HEK293T (cell line): ENCODE measurements at regions not wholly inside any gene's neighbourhood (a gene's known extent, or its start where the extent isn't known, plus 50 kb on each side); places are given as distances from the start of the nearest gene placed in this dataset.

Experiments
- CTCF ChIA-PET: fragments of 350-600 bp; formaldehyde crosslinking; extraction: SDS; loops from one replicate; lab custom pipeline; 2021; ENCODE audit warnings: antibody characterized with exemption, inconsistent platforms; lab: Yijun Ruan, JAX
- POLR2A ChIA-PET: fragments of 350-600 bp; formaldehyde crosslinking; extraction: SDS; loops from one replicate; lab custom pipeline; 2020; ENCODE audit warnings: antibody characterized with exemption, inconsistent platforms; lab: Yijun Ruan, JAX
- DNase-seq: peaks from one replicate; pipeline ENCODE4 v3.0.0; 2012; ENCODE audit warnings: mixed read lengths; ENCODE audit errors: extremely low spot score
- ARNT ChIP-seq: fragments of 450-650 bp; IDR thresholded peaks from 2 replicates; pipeline ENCODE4 v1.6.1; 2017; ENCODE audit warnings: mild to moderate bottlenecking
- BHLHE40 ChIP-seq: fragments of 450-650 bp; IDR thresholded peaks from 2 replicates; pipeline ENCODE4 v1.6.1; 2016; ENCODE audit warnings: mild to moderate bottlenecking, moderate library complexity, borderline replicate concordance
- CTBP1 ChIP-seq: fragments of 450-650 bp; IDR thresholded peaks from 2 replicates; pipeline ENCODE4 v1.6.1; 2016; ENCODE audit warnings: borderline replicate concordance
- ELF4 ChIP-seq: fragments of 450-650 bp; IDR thresholded peaks from 2 replicates; pipeline ENCODE4 v1.6.1; 2017; ENCODE audit warnings: antibody characterized with exemption
- FOXA1 ChIP-seq: fragments of 450-650 bp; IDR thresholded peaks from 2 replicates; pipeline ENCODE4 v1.6.1; 2016; ENCODE audit warnings: mild to moderate bottlenecking
- FOXK2 ChIP-seq: fragments of 450-650 bp; IDR thresholded peaks from 2 replicates; pipeline ENCODE4 v1.6.1; 2016; ENCODE audit warnings: mild to moderate bottlenecking
- FOXM1 ChIP-seq: fragments of 450-650 bp; IDR thresholded peaks from 2 replicates; pipeline ENCODE4 v1.6.1; 2017; ENCODE audit warnings: mild to moderate bottlenecking, borderline replicate concordance
- HDGF ChIP-seq: fragments of 450-650 bp; IDR thresholded peaks from 2 replicates; pipeline ENCODE4 v1.6.1; 2017; ENCODE audit warnings: antibody characterized with exemption, borderline replicate concordance
- L3MBTL2 ChIP-seq: fragments of 450-650 bp; conservative IDR thresholded peaks from 2 replicates; pipeline ENCODE4 v1.6.1; 2016; ENCODE audit warnings: mild to moderate bottlenecking
- LEF1 ChIP-seq: fragments of 450-650 bp; IDR thresholded peaks from 2 replicates; pipeline ENCODE4 v1.6.1; 2017; ENCODE audit warnings: mild to moderate bottlenecking, borderline replicate concordance
- NFRKB ChIP-seq: fragments of 450-650 bp; IDR thresholded peaks from 2 replicates; pipeline ENCODE4 v1.6.1; 2016; ENCODE audit warnings: mild to moderate bottlenecking, moderate library complexity
- PKNOX1 ChIP-seq: fragments of 450-650 bp; IDR thresholded peaks from 2 replicates; pipeline ENCODE4 v1.6.1; 2016
- SP1 ChIP-seq: fragments of 450-650 bp; IDR thresholded peaks from 2 replicates; pipeline ENCODE4 v1.6.1; 2017
- SUZ12 ChIP-seq: fragments of 450-650 bp; IDR thresholded peaks from 2 replicates; pipeline ENCODE4 v1.6.1; 2016; ENCODE audit warnings: mild to moderate bottlenecking
- TARDBP ChIP-seq: fragments of 450-650 bp; IDR thresholded peaks from 2 replicates; pipeline ENCODE4 v1.6.1; 2016
- ZNF384 ChIP-seq: fragments of 450-650 bp; IDR thresholded peaks from 2 replicates; pipeline ENCODE4 v1.6.1; 2016

DNA sequence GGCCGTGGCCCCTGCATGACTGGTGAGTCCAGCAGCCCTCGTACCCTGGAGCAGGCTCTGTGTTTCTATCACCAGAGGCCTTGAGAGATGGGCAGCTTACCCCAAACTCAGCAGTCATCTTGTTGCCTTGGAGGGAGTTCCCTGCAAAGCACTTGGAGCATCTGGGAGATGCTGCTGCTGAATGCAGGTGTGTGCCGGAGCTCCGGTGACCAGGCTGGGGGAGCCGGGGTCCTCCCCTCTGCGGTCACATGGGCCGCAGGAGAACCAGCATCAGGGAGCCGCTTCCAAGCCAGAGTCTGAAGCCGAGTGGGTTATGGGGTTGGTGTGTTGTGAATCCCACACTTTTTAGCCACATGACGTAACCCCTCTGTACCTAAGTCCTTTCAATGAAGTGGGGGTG is 82.8 kb downstream of the TEX29 start:
- TF ChIP-seq SUZ12, result no peak
- no peak for TF ChIP-seq PKNOX1
- TF ChIP-seq L3MBTL2, result no peak
- no peak for TF ChIP-seq CTBP1
- TF ChIP-seq NFRKB, result no peak
- no peak for TF ChIP-seq TARDBP
- no peak for TF ChIP-seq BHLHE40
- no peak for TF ChIP-seq ZNF384
- TF ChIP-seq ELF4, result no peak
- TF ChIP-seq FOXK2, result no peak
- no peak for TF ChIP-seq HDGF
- POLR2A ChIA-PET, result no interaction called here
- CTCF ChIA-PET, result no interaction called here
- no peak for DNase-seq

DNA sequence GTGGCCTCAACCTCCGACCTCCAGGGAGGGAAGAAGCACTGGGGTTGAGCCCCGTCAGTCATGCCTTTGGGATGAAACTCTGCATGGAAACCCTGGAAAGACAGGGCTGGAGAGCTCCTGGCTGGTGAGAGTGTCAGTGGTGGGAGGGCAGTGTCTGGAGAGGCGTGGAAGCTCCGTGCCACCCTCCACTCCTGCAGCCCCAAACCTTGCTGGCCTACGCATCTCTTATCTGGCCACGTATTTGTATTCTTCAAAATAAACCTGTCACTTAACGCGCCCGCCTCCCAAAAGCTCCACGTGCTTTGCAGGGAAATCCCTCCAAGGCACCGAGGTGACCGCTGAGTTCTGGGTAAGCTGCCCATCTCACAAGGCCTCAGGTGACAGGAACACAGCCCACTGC is 84.3 kb downstream of the TEX29 start:
- ChIA-PET CTCF (interaction anchor here (0.6 kb wide), 1 partner anchor 24 kb away, joined by 6 read pairs; no protein-coding TSS in a partner anchor), POLR2A (no interaction called here)
- no peak for DNase-seq
- TF ChIP-seq SP1 (no peak), HDGF (no peak), FOXK2 (no peak), LEF1 (no peak), ARNT (no peak), BHLHE40 (no peak), CTBP1 (no peak), PKNOX1 (no peak)

DNA sequence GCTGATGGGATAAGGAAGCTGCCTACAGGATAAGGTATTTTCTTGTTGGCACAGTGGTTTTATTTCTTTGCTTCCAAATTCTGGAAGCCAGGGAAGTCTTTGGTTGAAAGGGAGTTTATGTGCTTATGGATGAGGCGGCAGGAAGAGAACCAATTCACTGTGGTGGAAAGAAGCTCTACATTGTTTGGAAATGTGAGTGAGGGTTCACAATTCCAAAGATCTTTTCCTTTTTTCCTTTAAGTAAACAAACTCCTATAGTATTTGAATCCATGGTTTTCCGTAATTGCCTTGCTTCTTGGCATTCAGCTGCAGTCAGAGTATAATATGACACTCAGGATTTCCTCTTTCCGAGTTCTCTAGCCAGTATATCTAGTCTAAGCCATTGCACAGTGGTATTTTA is 86.2 kb downstream of the TEX29 start:
- ChIA-PET CTCF (interaction anchor here (1.1 kb wide), 1 partner anchor 23 kb away, joined by 5 read pairs; no protein-coding TSS in a partner anchor), POLR2A (no interaction called here)
- no peak for TF ChIP-seq PKNOX1
- no peak for TF ChIP-seq NFRKB
- TF ChIP-seq ELF4, result no peak
- no peak for TF ChIP-seq BHLHE40
- no peak for TF ChIP-seq HDGF
- no peak for TF ChIP-seq TARDBP
- no peak for TF ChIP-seq L3MBTL2
- TF ChIP-seq SP1, result no peak
- TF ChIP-seq ZNF384, result no peak
- TF ChIP-seq SUZ12, result no peak
- no peak for TF ChIP-seq LEF1
- no peak for TF ChIP-seq FOXK2
- TF ChIP-seq ARNT, result no peak
- TF ChIP-seq FOXM1, result no peak
- TF ChIP-seq FOXA1, result no peak
- TF ChIP-seq CTBP1, result no peak
- DNase-seq, result no peak

- CTCF ChIA-PET, result interaction anchor here (1.1 kb wide), 1 partner anchor 22 kb away, joined by 5 read pairs; no protein-coding TSS in a partner anchor
- POLR2A ChIA-PET, result no interaction called here
- DNase-seq, result no peak
- TF ChIP-seq TARDBP (no peak), NFRKB (no peak), ARNT (no peak), BHLHE40 (no peak), CTBP1 (no peak), ELF4 (no peak)
Observed at GRCh38 chr13:111407381-111408131, 87.1 kb downstream of the TEX29 start.

GRCh38 chr13:111409413-111409812 is 89.0 kb downstream of the TEX29 start:
- no peak for DNase-seq
- ChIA-PET POLR2A (no interaction called here), CTCF (interaction anchor here (1.0 kb wide), 1 partner anchor 20 kb away, joined by 3 read pairs; no protein-coding TSS in a partner anchor)
- TF ChIP-seq ZNF384, result no peak
- no peak for TF ChIP-seq FOXM1
- TF ChIP-seq CTBP1, result no peak
- no peak for TF ChIP-seq ELF4
- no peak for TF ChIP-seq FOXK2
- no peak for TF ChIP-seq SP1
- no peak for TF ChIP-seq SUZ12
- TF ChIP-seq ARNT, result no peak
- TF ChIP-seq NFRKB, result no peak
- TF ChIP-seq TARDBP, result no peak
- TF ChIP-seq L3MBTL2, result no peak
- no peak for TF ChIP-seq LEF1
- TF ChIP-seq HDGF, result no peak

GRCh38 chr13:111410232-111411021 is 90.0 kb downstream of the TEX29 start:
- no peak for DNase-seq
- TF ChIP-seq SP1 (no peak), FOXK2 (no peak), PKNOX1 (no peak), L3MBTL2 (no peak), ELF4 (no peak), SUZ12 (no peak), CTBP1 (no peak), ARNT (no peak), BHLHE40 (no peak), FOXA1 (no peak), ZNF384 (no peak), NFRKB (no peak)
- POLR2A ChIA-PET, result no interaction called here
- CTCF ChIA-PET, result no interaction called here
